H1 (cell line): ENCODE measurements at regions not wholly inside any gene's neighbourhood (a gene's known extent, or its start where the extent isn't known, plus 50 kb on each side); places are given as distances from the start of the nearest gene placed in this dataset.

Experiments used
- CTCF ChIA-PET: fragments of 300-600 bp; sonication (Branson Sonifier 250); formaldehyde crosslinking; loops from one replicate; lab custom pipeline; 2021; ENCODE audit not compliant: partially characterized antibody; lab: Charles Lee
- POLR2A ChIA-PET: fragments of 300-600 bp; sonication (Branson Sonifier 250); formaldehyde crosslinking; loops from one replicate; lab custom pipeline; 2021; ENCODE audit warnings: inconsistent platforms; ENCODE audit not compliant: partially characterized antibody; lab: Charles Lee
- DNase-seq, 2 experiments: peaks; one replicate each; pipeline versions ENCODE4 v3.0.0 to v3.0.0-alpha.2; 2010 to 2022; ENCODE audit warnings: low spot score in 2 of 2, low read depth in 1 of 2, mixed read lengths in 1 of 2
- FAIRE-seq: peaks from 2 replicates; lab custom pipeline; 2011; peaks lifted over from hg19 to GRCh38; lab: Jason Lieb, UNC
- H2AFZ ChIP-seq: 2 replicates; pipeline ENCODE4 v1.8.1; 2012; ENCODE audit warnings: low read length, inconsistent platforms
- H2AK5ac ChIP-seq: 2 replicates; pipeline ENCODE4 v1.6.1; 2013; ENCODE audit warnings: low read depth, low read length
- H2BK120ac ChIP-seq: replicated peaks from 2 replicates; pipeline ENCODE3; 2013; ENCODE audit warnings: low read depth, low read length, inconsistent platforms
- H2BK12ac ChIP-seq: 2 replicates; pipeline ENCODE4 v1.6.1; 2013; ENCODE audit warnings: low read depth, low read length
- H2BK15ac ChIP-seq: 2 replicates; pipeline ENCODE4 v1.6.1; 2013; ENCODE audit warnings: low read length
- H2BK20ac ChIP-seq: 2 replicates; pipeline ENCODE4 v1.6.1; 2013; ENCODE audit warnings: low read length
- H2BK5ac ChIP-seq: 2 replicates; pipeline ENCODE4 v1.6.1; 2013; ENCODE audit warnings: low read depth, low read length
- H3K14ac ChIP-seq: 2 replicates; pipeline ENCODE4 v1.6.1; 2013; ENCODE audit warnings: inconsistent platforms; ENCODE audit not compliant: insufficient read length
- H3K18ac ChIP-seq: 2 replicates; pipeline ENCODE4 v1.6.1; 2013; ENCODE audit warnings: low read length; ENCODE audit errors: extremely low read depth
- H3K23ac ChIP-seq: 2 replicates; pipeline ENCODE4 v1.6.1; 2013; ENCODE audit warnings: inconsistent platforms; ENCODE audit not compliant: insufficient read length
- H3K23me2 ChIP-seq: 2 replicates; pipeline ENCODE4 v1.6.1; 2013; ENCODE audit warnings: low read depth, low read length
- H3K27ac ChIP-seq: 2 replicates; pipeline ENCODE4 v1.6.1; 2011; ENCODE audit warnings: low read depth, low read length, inconsistent platforms
- H3K27me3 ChIP-seq, 4 experiments: replicated peaks in 1 of 4; 1 replicate in 1 of 4; 2 replicates in 3 of 4; pipeline versions ENCODE4 v1.6.1 to v1.8.1; 2011 to 2013; ENCODE audit warnings: low read length in 3 of 4, mild to moderate bottlenecking in 3 of 4, inconsistent platforms in 2 of 4, mixed read lengths in 2 of 4, moderate library complexity in 1 of 4; ENCODE audit not compliant: control insufficient read depth in 3 of 4, insufficient read depth in 3 of 4; ENCODE audit errors: extremely low read depth in 1 of 4
- H3K36me3 ChIP-seq, 4 experiments: 2 replicates each; pipeline versions ENCODE4 v1.6.1 to v1.8.1; 2011 to 2013; ENCODE audit warnings: mild to moderate bottlenecking in 4 of 4, low read length in 3 of 4, moderate library complexity in 2 of 4, control low read depth in 1 of 4, inconsistent platforms in 1 of 4; ENCODE audit not compliant: insufficient read depth in 4 of 4, control insufficient read depth in 2 of 4
- H3K4ac ChIP-seq: replicated peaks from 2 replicates; pipeline ENCODE3; 2013; ENCODE audit warnings: low read length, low read depth, mixed read lengths, inconsistent platforms; ENCODE audit not compliant: insufficient read length
- H3K4me1 ChIP-seq, 4 experiments: replicated peaks in 1 of 4; 1 replicate in 1 of 4; 2 replicates in 3 of 4; pipeline versions ENCODE4 v1.6.1 to v1.8.1; 2011 to 2013; ENCODE audit warnings: low read length in 3 of 4, inconsistent platforms in 2 of 4, mixed read lengths in 1 of 4; ENCODE audit not compliant: insufficient read depth in 4 of 4, control insufficient read depth in 3 of 4
- H3K4me2 ChIP-seq, 2 experiments: 2 replicates each; pipeline versions ENCODE4 v1.6.1 to v1.8.1; 2011 to 2013; ENCODE audit warnings: low read depth in 2 of 2, low read length in 2 of 2, control low read depth in 1 of 2, inconsistent platforms in 1 of 2, mild to moderate bottlenecking in 1 of 2; ENCODE audit not compliant: insufficient read depth in 1 of 2
- H3K4me3 ChIP-seq, 4 experiments: fragments of 200-600, 300-600 bp in 1 of 4; sonication (generic), shearing (Covaris generic), sonication (Bioruptor Twin) in 1 of 4; 2 replicates each; pipeline versions ENCODE4 v1.5.1 to v1.8.1; 2011 to 2016; ENCODE audit warnings: low read length in 4 of 4, low read depth in 3 of 4, control low read depth in 2 of 4, inconsistent platforms in 2 of 4, mild to moderate bottlenecking in 2 of 4, mixed read lengths in 1 of 4, moderate library complexity in 1 of 4; ENCODE audit not compliant: insufficient read depth in 2 of 4; ENCODE audit errors: extremely low read depth in 1 of 4
- H3K56ac ChIP-seq: replicated peaks from 2 replicates; pipeline ENCODE3; 2013; ENCODE audit warnings: low read depth, mild to moderate bottlenecking, mixed read lengths, low read length, inconsistent platforms; ENCODE audit not compliant: insufficient read length
- H3K79me1 ChIP-seq: 2 replicates; pipeline ENCODE4 v1.6.1; 2013; ENCODE audit warnings: low read depth, low read length, control low read depth
- H3K79me2 ChIP-seq, 2 experiments: 2 replicates each; pipeline versions ENCODE4 v1.6.1 to v1.8.1; 2012 to 2013; ENCODE audit warnings: low read length in 2 of 2, mild to moderate bottlenecking in 2 of 2, inconsistent platforms in 1 of 2; ENCODE audit not compliant: insufficient read depth in 2 of 2, control insufficient read depth in 1 of 2
- H3K9ac ChIP-seq, 4 experiments: replicated peaks in 1 of 4; 1 replicate in 1 of 4; 2 replicates in 3 of 4; pipeline versions ENCODE4 v1.6.1 to v1.8.1; 2011 to 2013; ENCODE audit warnings: low read depth in 3 of 4, low read length in 3 of 4, control low read depth in 2 of 4, mild to moderate bottlenecking in 2 of 4, moderate library complexity in 2 of 4, inconsistent platforms in 1 of 4; ENCODE audit errors: extremely low read depth in 1 of 4
- H3K9me3 ChIP-seq, 2 experiments: 2 replicates each; pipeline versions ENCODE4 v1.6.1 to v1.8.1; 2012 to 2013; ENCODE audit warnings: mild to moderate bottlenecking in 2 of 2, moderate library complexity in 2 of 2, control low read depth in 1 of 2, inconsistent platforms in 1 of 2, low read depth in 1 of 2, low read length in 1 of 2, mixed read lengths in 1 of 2; ENCODE audit not compliant: insufficient read depth in 2 of 2
- H4K20me1 ChIP-seq, 2 experiments: replicated peaks in 1 of 2; 2 replicates each; pipeline versions ENCODE3 to v1.8.1; 2011 to 2013; ENCODE audit warnings: inconsistent platforms in 2 of 2, low read length in 2 of 2, mild to moderate bottlenecking in 1 of 2; ENCODE audit not compliant: insufficient read depth in 2 of 2, control insufficient read depth in 1 of 2
- H4K5ac ChIP-seq: 2 replicates; pipeline ENCODE4 v1.6.1; 2013; ENCODE audit warnings: low read length, low read depth, mixed read lengths, inconsistent platforms; ENCODE audit not compliant: insufficient read length
- H4K8ac ChIP-seq: 2 replicates; pipeline ENCODE4 v1.8.0; 2013; ENCODE audit warnings: mild to moderate bottlenecking, moderate library complexity, low read length, inconsistent platforms; ENCODE audit not compliant: insufficient read depth; ENCODE audit errors: extremely low read depth
- H4K91ac ChIP-seq: replicated peaks from 2 replicates; pipeline ENCODE3; 2013; ENCODE audit warnings: low read length, mixed read lengths, inconsistent platforms; ENCODE audit not compliant: insufficient read length
- BCL11A ChIP-seq, 2 experiments: IDR thresholded peaks; one replicate each; pipeline ENCODE4 v1.6.1; 2011; ENCODE audit warnings: low read depth in 2 of 2, low read length in 2 of 2, mild to moderate bottlenecking in 2 of 2
- CBX5 ChIP-seq: fragments of 300-800, 300-1000 bp; sonication (generic); IDR thresholded peaks from 2 replicates; pipeline ENCODE4 v1.7.1; 2016; ENCODE audit warnings: antibody characterized with exemption, low read length, low read depth
- POU5F1 ChIP-seq: IDR thresholded peaks from 2 replicates; pipeline ENCODE4 v1.6.1; 2011; ENCODE audit warnings: low read depth, mild to moderate bottlenecking, low read length, moderate library complexity
- TEAD4 ChIP-seq: IDR thresholded peaks from 2 replicates; pipeline ENCODE4 v1.6.1; 2012; ENCODE audit warnings: low read depth, low read length, inconsistent platforms, mixed read lengths
- WGBS, 2 experiments: shearing (Covaris generic) in 1 of 2; methylation state at CpG; one replicate each; pipeline versions ENCODE4 v1.1.6 to v1.1.7; 2013 to 2015; ENCODE audit warnings: low lambda C conversion rate in 2 of 2, mixed read lengths in 2 of 2, inconsistent platforms in 1 of 2, low coverage in 1 of 2, missing lambda C conversion rate in 1 of 2; ENCODE audit not compliant: insufficient replicate concordance in 2 of 2, insufficient coverage in 1 of 2, insufficient read length in 1 of 2; ENCODE audit errors: extremely low coverage in 1 of 2, missing lambda C conversion rate in 1 of 2; 5-methylcytosine and 5-hydroxymethylcytosine counted together

DNA sequence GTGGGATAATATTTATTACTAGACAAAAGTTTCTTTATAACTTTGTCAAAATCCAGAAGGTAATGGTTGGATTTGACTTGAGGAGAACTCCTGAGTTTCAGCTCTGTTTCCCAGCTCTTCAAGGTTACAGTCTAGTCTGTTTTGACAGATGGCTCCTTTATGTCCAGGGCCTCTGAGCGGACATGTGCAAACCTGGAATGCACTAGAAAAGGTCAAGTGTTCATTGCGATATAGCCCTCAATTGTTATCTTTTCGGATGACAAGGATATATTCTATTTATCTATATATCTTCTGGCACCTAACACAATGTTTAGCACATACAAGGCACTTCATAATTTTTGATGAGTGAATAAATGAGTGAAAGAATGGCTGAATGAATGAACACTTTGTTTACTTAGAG is 513.2 kb upstream of the GOLIM4 start:
- TF ChIP-seq TEAD4: no peak
- no peak for TF ChIP-seq BCL11A (IDR thresholded peaks at IDR 0.05; ENCODE audit: low read depth in 2 of 2, low read length in 2 of 2)
- no peak for TF ChIP-seq POU5F1
- no peak for TF ChIP-seq CBX5
- DNase-seq (no peak), FAIRE-seq (no peak)
- Histone ChIP-seq H3K9me3 (no peaks in the 10 kb centered on the region), H3K79me1 (no peaks in the 10 kb centered on the region), H3K36me3 (no peaks in the 10 kb centered on the region), H2AFZ (no peak overlapping the region), H3K4me3 (no peak overlapping the region), H2BK5ac (no peak overlapping the region), H4K91ac (no peak overlapping the region), H2AK5ac (no peak overlapping the region), H3K14ac (no peak overlapping the region), H3K27ac (no peak overlapping the region), H3K27me3 (no peaks in the 10 kb centered on the region), H3K4me1 (peaks cover 0 to 2% (median 0%) of the 10 kb centered on the region in 4 experiments; a peak in 2 of 7 replicates), H3K79me2 (no peaks in the 10 kb centered on the region), H2BK12ac (no peak overlapping the region), H4K20me1 (no peaks in the 10 kb centered on the region), H3K4me2 (no peak overlapping the region), H4K5ac (no peak overlapping the region), H3K9ac (no peak overlapping the region), H2BK15ac (no peak overlapping the region), H3K4ac (no peak overlapping the region), H3K23ac (no peak overlapping the region), H3K18ac (no peak overlapping the region), H2BK120ac (no peak overlapping the region), H3K23me2 (no peaks in the 10 kb centered on the region; the same call in 1 of the 2 replicates), H3K56ac (no peak overlapping the region), H2BK20ac (no peak overlapping the region), H4K8ac (no peak overlapping the region)
- WGBS, 2 experiments: 92% methylated on average over 3 of the region's 3 CpGs; no CpG with 5 or more reads in 1 of the 2 experiments
- CTCF ChIA-PET: interaction anchor here (1.1 to 6.0 kb wide), 4 partner anchors 11 to 89 kb away, joined by 3 to 43 read pairs (median 3); no protein-coding TSS in a partner anchor
- POLR2A ChIA-PET: no interaction called here
